ENCODE measurements at regions not wholly inside any gene's neighbourhood (a gene's known extent, or its start where the extent isn't known, plus 50 kb on each side); places are given as distances from the start of the nearest gene placed in this dataset.

DNA sequence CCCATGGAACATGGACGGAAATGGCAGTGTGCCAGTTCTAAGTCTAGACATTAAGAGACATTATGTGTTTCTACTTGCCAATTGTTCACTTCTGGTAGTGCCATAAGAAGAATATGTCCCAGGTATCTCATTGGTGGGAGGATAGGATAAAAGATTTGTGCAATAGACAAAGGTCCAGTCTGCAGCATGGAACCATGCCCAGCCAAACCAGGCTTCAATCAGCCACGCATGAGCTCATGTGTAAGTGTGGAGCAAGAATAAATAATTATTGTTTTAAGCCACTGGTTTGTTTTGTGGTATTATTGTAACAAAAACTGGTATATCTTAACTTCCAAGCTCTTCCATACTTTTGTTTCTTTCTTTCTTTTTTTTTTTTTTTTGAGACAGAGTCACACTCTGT is 153.6 kb upstream of the CTTNBP2 start:
- H3K4me3 Mint-ChIP-seq (ENCODE audit: low read depth), result no peak overlapping the region
- no peaks in the 10 kb centered on the region for H3K4me1 Mint-ChIP-seq (ENCODE audit: low read depth)
- H3K27me3 Mint-ChIP-seq, result no peaks in the 10 kb centered on the region
- H3K9me3 Mint-ChIP-seq (ENCODE audit: low read depth), result no peaks in the 10 kb centered on the region
- H3K27ac Mint-ChIP-seq, result no peak overlapping the region
- no peak for DNase-seq (ENCODE audit: low spot score, unreplicated experiment)
- no peaks in the 10 kb centered on the region for H3K36me3 Mint-ChIP-seq (ENCODE audit: insufficient read depth)
- TF ChIP-seq CTCF (IDR thresholded peaks at IDR 0.05; ENCODE audit: unreplicated experiment), result no peak

DNA sequence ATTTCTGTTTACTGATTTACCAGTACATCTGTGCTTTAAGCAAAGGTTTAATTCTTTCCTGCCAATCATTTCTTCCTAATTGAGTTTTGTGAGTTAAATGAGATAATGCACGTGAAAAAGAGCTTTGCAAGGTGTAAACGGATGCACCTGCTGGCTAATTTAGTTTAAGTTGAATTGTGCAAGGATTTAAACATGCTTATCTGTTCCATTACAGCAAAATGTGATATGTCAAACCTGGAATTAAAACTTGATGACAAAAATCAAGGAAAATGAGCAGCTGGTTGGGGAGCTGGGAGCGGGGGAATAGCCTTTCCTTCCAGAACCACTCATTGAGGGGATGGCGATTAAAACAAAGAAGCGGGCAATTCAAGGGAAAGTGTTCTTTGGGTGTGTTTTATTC is 155.0 kb upstream of the CTTNBP2 start:
- Mint-ChIP-seq H3K36me3 (ENCODE audit: insufficient read depth) (no peaks in the 10 kb centered on the region), H3K27ac (no peak overlapping the region), H3K27me3 (no peaks in the 10 kb centered on the region), H3K4me1 (ENCODE audit: low read depth) (no peaks in the 10 kb centered on the region), H3K9me3 (ENCODE audit: low read depth) (no peaks in the 10 kb centered on the region), H3K4me3 (ENCODE audit: low read depth) (no peak overlapping the region)
- DNase-seq (ENCODE audit: low spot score, unreplicated experiment), result no peak
- TF ChIP-seq CTCF (IDR thresholded peaks at IDR 0.05; ENCODE audit: unreplicated experiment), result no peak

GRCh38 chr7:118029826-118030422 is 154.0 kb upstream of the LSM8 start:
- Mint-ChIP-seq H3K36me3 (ENCODE audit: insufficient read depth) (no peaks in the 10 kb centered on the region), H3K4me3 (ENCODE audit: low read depth) (no peak overlapping the region), H3K9me3 (ENCODE audit: low read depth) (no peaks in the 10 kb centered on the region), H3K27me3 (no peaks in the 10 kb centered on the region), H3K4me1 (ENCODE audit: low read depth) (no peaks in the 10 kb centered on the region), H3K27ac (no peak overlapping the region)
- no peak for TF ChIP-seq CTCF (IDR thresholded peaks at IDR 0.05; ENCODE audit: unreplicated experiment)
- no peak for DNase-seq (ENCODE audit: low spot score, unreplicated experiment)

GRCh38 chr7:118033273-118033672 is 150.7 kb upstream of the LSM8 start:
- no peaks in the 10 kb centered on the region for H3K36me3 Mint-ChIP-seq (ENCODE audit: insufficient read depth)
- no peak overlapping the region for H3K27ac Mint-ChIP-seq
- no peak overlapping the region for H3K4me3 Mint-ChIP-seq (ENCODE audit: low read depth)
- H3K9me3 Mint-ChIP-seq (ENCODE audit: low read depth), result no peaks in the 10 kb centered on the region
- H3K4me1 Mint-ChIP-seq (ENCODE audit: low read depth), result no peaks in the 10 kb centered on the region
- H3K27me3 Mint-ChIP-seq, result no peaks in the 10 kb centered on the region
- DNase-seq (ENCODE audit: low spot score, unreplicated experiment), result no peak
- no peak for TF ChIP-seq CTCF (IDR thresholded peaks at IDR 0.05; ENCODE audit: unreplicated experiment)

- Mint-ChIP-seq H3K4me3 (ENCODE audit: low read depth) (no peak overlapping the region), H3K9me3 (ENCODE audit: low read depth) (no peaks in the 10 kb centered on the region), H3K4me1 (ENCODE audit: low read depth) (no peaks in the 10 kb centered on the region), H3K27me3 (peaks cover 8% of the 10 kb centered on the region), H3K27ac (no peak overlapping the region), H3K36me3 (ENCODE audit: insufficient read depth) (no peaks in the 10 kb centered on the region)
- no peak for DNase-seq (ENCODE audit: low spot score, unreplicated experiment)
- no peak for TF ChIP-seq CTCF (IDR thresholded peaks at IDR 0.05; ENCODE audit: unreplicated experiment)
Measured at GRCh38 chr7:118039963-118040489, 143.9 kb upstream of the LSM8 start.

Data from progenitor cell of endocrine pancreas (in vitro differentiated cells).